ENCODE measurements at regions not wholly inside any gene's neighbourhood (a gene's known extent, or its start where the extent isn't known, plus 50 kb on each side); places are given as distances from the start of the nearest gene placed in this dataset.

DNA sequence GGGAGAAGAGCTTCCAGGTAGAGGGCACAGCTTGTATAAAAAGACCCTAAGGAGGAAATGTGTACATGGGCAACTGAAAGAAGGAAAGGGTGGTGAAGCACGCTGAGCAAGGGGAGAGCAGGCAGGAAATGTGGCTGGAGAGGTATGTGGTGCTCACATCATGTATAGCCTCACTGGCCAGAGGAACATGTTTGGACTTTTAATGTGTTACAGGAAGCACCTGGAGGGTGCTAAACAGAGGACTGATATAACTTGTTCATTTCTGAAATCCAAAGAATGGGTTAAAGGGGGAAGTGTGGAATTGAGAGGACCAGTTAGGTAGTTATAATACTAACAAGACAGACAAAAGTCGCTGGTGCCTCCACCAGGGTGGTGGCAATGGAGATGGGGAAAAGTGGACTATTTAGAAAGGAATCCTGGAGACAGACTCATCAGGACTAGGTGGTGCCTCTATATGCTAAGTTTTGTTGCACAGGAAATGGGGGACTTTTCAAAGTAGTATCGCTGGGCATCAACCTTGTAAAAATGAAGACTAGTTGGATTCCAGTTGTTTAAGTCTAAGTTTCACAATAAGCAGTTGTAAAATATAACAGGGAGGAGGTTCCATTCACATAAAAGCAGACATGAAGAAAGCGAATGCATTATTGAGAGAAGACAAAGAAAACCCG lies 63.1 kb upstream of the CD180 start:
- intact Hi-C loops (cut with DNase I) = no loop called here
- TF ChIP-seq, protein P1, sequence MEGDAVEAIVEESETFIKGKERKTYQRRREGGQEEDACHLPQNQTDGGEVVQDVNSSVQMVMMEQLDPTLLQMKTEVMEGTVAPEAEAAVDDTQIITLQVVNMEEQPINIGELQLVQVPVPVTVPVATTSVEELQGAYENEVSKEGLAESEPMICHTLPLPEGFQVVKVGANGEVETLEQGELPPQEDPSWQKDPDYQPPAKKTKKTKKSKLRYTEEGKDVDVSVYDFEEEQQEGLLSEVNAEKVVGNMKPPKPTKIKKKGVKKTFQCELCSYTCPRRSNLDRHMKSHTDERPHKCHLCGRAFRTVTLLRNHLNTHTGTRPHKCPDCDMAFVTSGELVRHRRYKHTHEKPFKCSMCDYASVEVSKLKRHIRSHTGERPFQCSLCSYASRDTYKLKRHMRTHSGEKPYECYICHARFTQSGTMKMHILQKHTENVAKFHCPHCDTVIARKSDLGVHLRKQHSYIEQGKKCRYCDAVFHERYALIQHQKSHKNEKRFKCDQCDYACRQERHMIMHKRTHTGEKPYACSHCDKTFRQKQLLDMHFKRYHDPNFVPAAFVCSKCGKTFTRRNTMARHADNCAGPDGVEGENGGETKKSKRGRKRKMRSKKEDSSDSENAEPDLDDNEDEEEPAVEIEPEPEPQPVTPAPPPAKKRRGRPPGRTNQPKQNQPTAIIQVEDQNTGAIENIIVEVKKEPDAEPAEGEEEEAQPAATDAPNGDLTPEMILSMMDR (IDR thresholded peaks at IDR 0.05) = no peak

DNA sequence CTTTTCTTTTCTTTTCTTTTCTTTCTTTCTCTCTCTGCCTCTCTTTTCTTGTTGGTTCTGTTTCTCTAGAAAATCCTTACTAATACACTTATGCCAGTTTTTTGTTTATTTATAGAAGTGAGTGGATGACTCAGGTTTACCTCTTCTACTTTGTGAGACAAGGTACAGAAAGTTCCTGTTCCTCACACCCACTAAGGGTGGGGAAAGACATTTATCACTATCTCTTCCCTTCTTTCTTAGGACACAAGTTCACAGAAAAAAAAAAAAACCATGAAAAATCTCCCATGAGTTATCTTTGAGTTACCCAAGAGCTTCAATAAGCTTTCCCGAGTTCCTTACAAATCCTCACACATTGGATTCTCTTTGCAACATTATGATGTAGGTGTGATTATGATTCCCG lies 60.9 kb upstream of the CD180 start:
- H3K9me3 ChIP-seq = no peaks in the 10 kb centered on the region
- H3K4me1 ChIP-seq = no peaks in the 10 kb centered on the region
- no peak for DNase-seq
- intact Hi-C loops (cut with DNase I) = no loop called here
- H3K4me3 ChIP-seq = no peak overlapping the region
- H3K27ac ChIP-seq = no peak overlapping the region
- no peaks in the 10 kb centered on the region for H3K36me3 ChIP-seq
- no peak overlapping the region for H3K9ac ChIP-seq (ENCODE audit: low read depth in 2 of 2, low read length in 2 of 2)
- no peaks in the 10 kb centered on the region for H3K27me3 ChIP-seq
- TF ChIP-seq, protein P1 (IDR thresholded peaks at IDR 0.05) = no peak

More for the DNA sequence above, 63.1 kb upstream of the CD180 start:
- Histone ChIP-seq H3K27me3 (no peaks in the 10 kb centered on the region), H3K4me1 (no peaks in the 10 kb centered on the region), H3K9me3 (no peaks in the 10 kb centered on the region), H3K4me3 (no peak overlapping the region), H3K27ac (no peak overlapping the region), H3K36me3 (no peaks in the 10 kb centered on the region), H3K9ac (ENCODE audit: low read depth in 2 of 2, low read length in 2 of 2) (no peak overlapping the region)
- no peak for DNase-seq

DNA sequence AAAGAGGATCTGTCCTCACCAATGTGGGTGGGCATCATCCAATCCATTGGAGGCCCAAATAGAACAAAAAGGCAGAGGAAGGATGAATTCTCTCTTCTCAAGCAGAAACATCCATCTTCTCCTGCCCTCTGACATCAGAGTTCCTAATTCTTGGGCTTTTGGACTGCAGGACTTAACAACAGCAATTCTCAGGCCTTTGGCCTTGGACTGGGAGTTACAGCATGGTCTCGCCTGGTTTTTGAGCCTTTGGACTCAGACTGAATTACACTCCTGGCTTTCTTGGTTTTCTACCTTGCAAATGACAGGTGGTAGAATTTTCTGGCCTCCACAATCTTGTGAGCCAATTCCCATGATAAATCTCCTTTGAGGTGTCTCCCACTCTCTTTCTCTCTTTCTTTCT lies 60.5 kb upstream of the CD180 start:
- Histone ChIP-seq H3K4me1 (no peaks in the 10 kb centered on the region), H3K27me3 (no peaks in the 10 kb centered on the region), H3K27ac (no peak overlapping the region), H3K4me3 (no peak overlapping the region), H3K9me3 (no peaks in the 10 kb centered on the region), H3K9ac (ENCODE audit: low read depth in 2 of 2, low read length in 2 of 2) (no peak overlapping the region), H3K36me3 (no peaks in the 10 kb centered on the region)
- intact Hi-C loops (cut with DNase I) = no loop called here
- TF ChIP-seq, protein P1 (IDR thresholded peaks at IDR 0.05) = no peak
- DNase-seq = no peak

DNA sequence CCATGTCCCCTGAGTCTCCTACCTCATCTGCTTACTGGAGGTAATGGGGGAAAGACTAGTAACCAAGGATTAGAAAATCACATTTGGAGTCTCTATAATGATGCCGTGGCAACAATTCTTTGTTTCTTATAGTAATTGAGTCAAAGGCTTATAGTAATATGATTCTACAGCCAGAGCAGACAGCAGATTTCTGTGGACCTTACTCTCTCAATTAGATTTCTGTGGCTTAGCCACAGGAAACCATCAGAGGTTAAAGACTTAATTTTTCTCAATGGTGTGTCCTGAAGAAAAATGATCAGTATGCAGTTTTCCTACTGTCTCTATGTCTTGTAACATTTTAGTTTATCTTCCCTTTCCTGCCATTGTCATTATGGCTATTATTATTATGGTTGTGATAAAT lies 59.3 kb upstream of the CD180 start:
- Histone ChIP-seq H3K36me3 (no peaks in the 10 kb centered on the region), H3K27me3 (no peaks in the 10 kb centered on the region), H3K4me1 (no peaks in the 10 kb centered on the region), H3K9ac (ENCODE audit: low read depth in 2 of 2, low read length in 2 of 2) (no peak overlapping the region), H3K9me3 (no peaks in the 10 kb centered on the region), H3K27ac (no peak overlapping the region), H3K4me3 (no peak overlapping the region)
- TF ChIP-seq, protein P1 (IDR thresholded peaks at IDR 0.05) = no peak
- DNase-seq = no peak
- intact Hi-C loops (cut with DNase I) = no loop called here

DNA sequence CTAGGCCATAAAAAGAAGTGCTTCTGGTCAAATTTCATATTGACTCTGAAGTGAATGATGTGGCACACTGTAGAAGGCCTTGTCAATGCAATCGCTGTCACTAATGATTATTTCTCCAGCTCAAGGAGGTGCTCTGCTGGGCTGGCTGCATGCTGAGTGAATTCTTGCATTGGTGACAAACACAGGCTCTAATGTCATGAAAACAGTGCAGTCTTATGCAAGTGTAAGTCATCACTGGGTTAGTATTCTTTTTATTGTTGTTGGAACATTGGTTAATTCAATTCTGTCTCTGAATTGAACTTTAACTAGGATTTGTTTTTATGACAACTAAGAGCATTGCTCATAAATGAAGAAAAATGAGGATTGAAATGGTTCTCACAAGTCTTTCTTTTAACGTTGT lies 57.3 kb upstream of the CD180 start:
- H3K27ac ChIP-seq = no peak overlapping the region
- H3K36me3 ChIP-seq = no peaks in the 10 kb centered on the region
- no peak for DNase-seq
- no peaks in the 10 kb centered on the region for H3K27me3 ChIP-seq
- intact Hi-C loops (cut with DNase I) = no loop called here
- H3K4me3 ChIP-seq = no peak overlapping the region
- H3K4me1 ChIP-seq = no peaks in the 10 kb centered on the region
- TF ChIP-seq, protein P1 (IDR thresholded peaks at IDR 0.05) = no peak
- no peaks in the 10 kb centered on the region for H3K9me3 ChIP-seq
- H3K9ac ChIP-seq (ENCODE audit: low read depth in 2 of 2, low read length in 2 of 2) = no peak overlapping the region
